ENCODE measurements at regions not wholly inside any gene's neighbourhood (a gene's known extent, or its start where the extent isn't known, plus 50 kb on each side); places are given as distances from the start of the nearest gene placed in this dataset.

DNA sequence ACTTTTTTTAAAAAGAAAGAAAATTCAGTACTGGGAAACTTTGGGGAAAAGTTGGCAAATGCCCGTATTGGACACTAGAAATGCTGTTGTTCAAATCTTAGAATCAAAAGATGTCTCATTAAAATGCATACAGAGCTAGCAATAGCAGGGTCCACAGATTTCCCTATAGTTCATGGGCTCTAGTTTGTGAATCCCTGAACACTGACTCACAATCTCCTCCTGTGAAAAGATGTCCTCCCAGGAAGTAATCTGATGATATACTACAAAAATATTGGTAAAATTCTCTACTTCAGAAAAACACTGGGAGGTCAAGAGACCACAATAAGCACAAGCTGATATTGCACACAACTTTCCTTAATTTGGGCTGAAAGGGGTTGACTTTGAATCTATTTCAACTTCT is 568.4 kb upstream of the ZNF385D start:
- Histone ChIP-seq H3K9me3 (no peaks in the 10 kb centered on the region), H3K4me3 (no peak overlapping the region), H3K27me3 (replicated peaks; ENCODE audit: insufficient read depth) (no peaks in the 10 kb centered on the region), H3K4me1 (ENCODE audit: control insufficient read depth in 1 of 2, low read depth in 2 of 2) (no peaks in the 10 kb centered on the region), H3K27ac (no peak overlapping the region), H3K36me3 (no peaks in the 10 kb centered on the region)
- ATAC-seq (ENCODE audit: insufficient number of reproducible peaks, low FRiP score, low read depth) (no peak), DNase-seq (ENCODE audit: low spot score) (no peak)
- TF ChIP-seq CTCF (IDR thresholded peaks at IDR 0.05), result no peak

DNA sequence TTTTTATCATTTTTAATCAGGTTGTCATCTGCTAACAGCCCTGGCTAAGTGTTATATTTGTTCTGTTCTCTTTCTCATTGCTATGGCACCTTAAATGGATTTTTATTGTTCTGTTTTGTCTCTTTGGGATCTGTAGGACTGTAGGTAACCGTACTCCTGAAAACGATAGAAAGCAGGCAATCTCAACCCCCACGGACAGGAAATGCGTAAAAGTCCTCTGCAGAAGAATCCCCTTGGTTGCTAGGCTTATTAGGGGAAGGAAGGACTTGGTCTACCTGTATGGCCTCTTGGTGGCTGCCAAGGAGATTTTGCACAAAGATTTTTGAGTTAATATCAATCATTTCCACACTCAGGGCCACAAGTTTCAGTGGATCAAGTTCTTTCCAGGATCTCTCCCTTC is 571.9 kb upstream of the ZNF385D start:
- no peak for DNase-seq (ENCODE audit: low spot score)
- no peaks in the 10 kb centered on the region for H3K27me3 ChIP-seq (replicated peaks; ENCODE audit: insufficient read depth)

GRCh38 chr3:22326305-22326704 is 575.3 kb upstream of the ZNF385D start:
- DNase-seq (ENCODE audit: low spot score), result no peak
- no peaks in the 10 kb centered on the region for H3K9me3 ChIP-seq
- H3K4me1 ChIP-seq (ENCODE audit: control insufficient read depth in 1 of 2, low read depth in 2 of 2), result no peaks in the 10 kb centered on the region
- H3K27ac ChIP-seq, result no peak overlapping the region
- no peak for ATAC-seq (ENCODE audit: insufficient number of reproducible peaks, low FRiP score, low read depth)
- H3K4me3 ChIP-seq, result no peak overlapping the region
- no peaks in the 10 kb centered on the region for H3K27me3 ChIP-seq (replicated peaks; ENCODE audit: insufficient read depth)
- H3K36me3 ChIP-seq, result no peaks in the 10 kb centered on the region
- no peak for TF ChIP-seq CTCF (IDR thresholded peaks at IDR 0.05)

More for the DNA sequence above, 571.9 kb upstream of the ZNF385D start:
- Histone ChIP-seq H3K4me3 (no peak overlapping the region), H3K27ac (no peak overlapping the region), H3K9me3 (no peaks in the 10 kb centered on the region), H3K4me1 (ENCODE audit: control insufficient read depth in 1 of 2, low read depth in 2 of 2) (no peaks in the 10 kb centered on the region), H3K36me3 (no peaks in the 10 kb centered on the region)
- no peak for TF ChIP-seq CTCF (IDR thresholded peaks at IDR 0.05)
- ATAC-seq (ENCODE audit: insufficient number of reproducible peaks, low FRiP score, low read depth), result no peak

GRCh38 chr3:22334996-22335395 is 584.0 kb upstream of the ZNF385D start:
- TF ChIP-seq CTCF (IDR thresholded peaks at IDR 0.05), result no peak
- H3K27me3 ChIP-seq (replicated peaks; ENCODE audit: insufficient read depth), result no peaks in the 10 kb centered on the region
- ATAC-seq (ENCODE audit: insufficient number of reproducible peaks, low FRiP score, low read depth), result no peak
- no peaks in the 10 kb centered on the region for H3K36me3 ChIP-seq
- no peak for DNase-seq (ENCODE audit: low spot score)
- no peak overlapping the region for H3K27ac ChIP-seq
- H3K4me3 ChIP-seq, result no peak overlapping the region
- H3K4me1 ChIP-seq (ENCODE audit: control insufficient read depth in 1 of 2, low read depth in 2 of 2), result no peaks in the 10 kb centered on the region
- no peaks in the 10 kb centered on the region for H3K9me3 ChIP-seq

GRCh38 chr3:22349215-22349851 is 598.3 kb upstream of the ZNF385D start:
- Histone ChIP-seq H3K4me3 (no peak overlapping the region), H3K27me3 (replicated peaks; ENCODE audit: insufficient read depth) (no peaks in the 10 kb centered on the region), H3K4me1 (ENCODE audit: control insufficient read depth in 1 of 2, low read depth in 2 of 2) (no peaks in the 10 kb centered on the region), H3K9me3 (no peaks in the 10 kb centered on the region), H3K36me3 (no peaks in the 10 kb centered on the region), H3K27ac (no peak overlapping the region)
- ATAC-seq (ENCODE audit: insufficient number of reproducible peaks, low FRiP score, low read depth) (no peak), DNase-seq (ENCODE audit: low spot score) (no peak)
- no peak for TF ChIP-seq CTCF (IDR thresholded peaks at IDR 0.05)

Data from thoracic aorta (tissue), 2 donors.